ENCODE measurements at regions not wholly inside any gene's neighbourhood (a gene's known extent, or its start where the extent isn't known, plus 50 kb on each side); places are given as distances from the start of the nearest gene placed in this dataset.

GRCh38 chr11:122187373-122188165, 71.6 kb upstream of the BLID start (continued):
- TF ChIP-seq, protein P1, sequence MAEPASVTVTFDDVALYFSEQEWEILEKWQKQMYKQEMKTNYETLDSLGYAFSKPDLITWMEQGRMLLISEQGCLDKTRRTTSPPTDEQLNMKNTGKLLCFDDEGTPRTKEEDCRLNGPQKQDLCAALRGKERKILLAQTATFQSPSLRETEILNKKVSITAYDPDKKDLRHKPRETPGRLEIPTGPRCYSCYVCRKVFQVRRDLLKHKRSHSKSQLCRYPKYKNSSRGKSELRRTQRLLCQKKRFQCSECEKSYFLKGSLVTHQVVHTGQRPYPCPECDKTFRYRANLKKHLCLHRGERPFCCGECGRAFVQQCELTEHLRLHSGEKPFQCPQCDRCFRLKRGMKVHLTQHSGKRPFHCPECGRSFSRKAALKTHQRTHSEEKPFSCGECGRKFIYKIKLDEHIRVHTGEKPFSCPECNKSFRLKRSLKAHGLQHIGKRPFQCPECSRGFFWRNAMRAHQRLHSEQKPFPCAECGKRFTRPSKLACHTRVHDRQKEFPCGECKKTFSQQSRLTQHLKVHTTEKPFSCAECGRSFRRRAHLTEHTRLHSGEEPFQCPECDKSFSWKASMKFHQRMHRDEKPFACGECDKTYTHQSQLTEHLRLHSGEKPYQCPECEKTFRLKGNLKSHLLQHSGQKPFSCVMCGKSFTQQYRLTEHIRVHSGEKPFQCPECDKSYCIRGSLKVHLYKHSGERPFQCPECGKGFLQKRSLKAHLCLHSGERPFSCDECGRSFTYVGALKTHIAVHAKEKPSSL (CRISPR knock-in tag; conservative IDR thresholded peaks at IDR 0.05), result no peak

- Mint-ChIP-seq H3K4me3 (no peak overlapping the region), H3K36me3 (no peaks in the 10 kb centered on the region), H3K9me3 (no peaks in the 10 kb centered on the region), H3K27ac (no peak overlapping the region), H3K4me1 (no peaks in the 10 kb centered on the region), H3K27me3 (ENCODE audit: low read depth) (no peaks in the 10 kb centered on the region)
- ChIA-PET CTCF (no interaction called here), POLR2A (interaction anchor here (0.6 kb wide), 1 partner anchor 732 kb away, joined by 3 read pairs; no protein-coding TSS in a partner anchor)
- ATAC-seq (no peak), DNase-seq (ENCODE audit: low spot score) (no peak)
- TF ChIP-seq ZMAT4 (CRISPR knock-in tag; IDR thresholded peaks at IDR 0.05), result no peak
- no peak for TF ChIP-seq IRF1 (CRISPR knock-in tag; IDR thresholded peaks at IDR 0.05)
- no peak for TF ChIP-seq NR1H2 (CRISPR knock-in tag; IDR thresholded peaks at IDR 0.05)
- TF ChIP-seq TEAD1 (CRISPR knock-in tag; IDR thresholded peaks at IDR 0.05), result no peak
- TF ChIP-seq ZNF416 (CRISPR knock-in tag; IDR thresholded peaks at IDR 0.05), result no peak
- TF ChIP-seq, protein P2, sequence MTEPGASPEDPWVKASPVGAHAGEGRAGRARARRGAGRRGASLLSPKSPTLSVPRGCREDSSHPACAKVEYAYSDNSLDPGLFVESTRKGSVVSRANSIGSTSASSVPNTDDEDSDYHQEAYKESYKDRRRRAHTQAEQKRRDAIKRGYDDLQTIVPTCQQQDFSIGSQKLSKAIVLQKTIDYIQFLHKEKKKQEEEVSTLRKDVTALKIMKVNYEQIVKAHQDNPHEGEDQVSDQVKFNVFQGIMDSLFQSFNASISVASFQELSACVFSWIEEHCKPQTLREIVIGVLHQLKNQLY (CRISPR knock-in tag; IDR thresholded peaks at IDR 0.05), result no peak
- no peak for TF ChIP-seq SOX15 (CRISPR knock-in tag; IDR thresholded peaks at IDR 0.05)
- TF ChIP-seq ZNF263 (CRISPR knock-in tag; IDR thresholded peaks at IDR 0.05; ENCODE audit: low read depth), result no peak
- no peak for TF ChIP-seq ZNF232 (CRISPR knock-in tag; IDR thresholded peaks at IDR 0.05)
- TF ChIP-seq, protein P3, sequence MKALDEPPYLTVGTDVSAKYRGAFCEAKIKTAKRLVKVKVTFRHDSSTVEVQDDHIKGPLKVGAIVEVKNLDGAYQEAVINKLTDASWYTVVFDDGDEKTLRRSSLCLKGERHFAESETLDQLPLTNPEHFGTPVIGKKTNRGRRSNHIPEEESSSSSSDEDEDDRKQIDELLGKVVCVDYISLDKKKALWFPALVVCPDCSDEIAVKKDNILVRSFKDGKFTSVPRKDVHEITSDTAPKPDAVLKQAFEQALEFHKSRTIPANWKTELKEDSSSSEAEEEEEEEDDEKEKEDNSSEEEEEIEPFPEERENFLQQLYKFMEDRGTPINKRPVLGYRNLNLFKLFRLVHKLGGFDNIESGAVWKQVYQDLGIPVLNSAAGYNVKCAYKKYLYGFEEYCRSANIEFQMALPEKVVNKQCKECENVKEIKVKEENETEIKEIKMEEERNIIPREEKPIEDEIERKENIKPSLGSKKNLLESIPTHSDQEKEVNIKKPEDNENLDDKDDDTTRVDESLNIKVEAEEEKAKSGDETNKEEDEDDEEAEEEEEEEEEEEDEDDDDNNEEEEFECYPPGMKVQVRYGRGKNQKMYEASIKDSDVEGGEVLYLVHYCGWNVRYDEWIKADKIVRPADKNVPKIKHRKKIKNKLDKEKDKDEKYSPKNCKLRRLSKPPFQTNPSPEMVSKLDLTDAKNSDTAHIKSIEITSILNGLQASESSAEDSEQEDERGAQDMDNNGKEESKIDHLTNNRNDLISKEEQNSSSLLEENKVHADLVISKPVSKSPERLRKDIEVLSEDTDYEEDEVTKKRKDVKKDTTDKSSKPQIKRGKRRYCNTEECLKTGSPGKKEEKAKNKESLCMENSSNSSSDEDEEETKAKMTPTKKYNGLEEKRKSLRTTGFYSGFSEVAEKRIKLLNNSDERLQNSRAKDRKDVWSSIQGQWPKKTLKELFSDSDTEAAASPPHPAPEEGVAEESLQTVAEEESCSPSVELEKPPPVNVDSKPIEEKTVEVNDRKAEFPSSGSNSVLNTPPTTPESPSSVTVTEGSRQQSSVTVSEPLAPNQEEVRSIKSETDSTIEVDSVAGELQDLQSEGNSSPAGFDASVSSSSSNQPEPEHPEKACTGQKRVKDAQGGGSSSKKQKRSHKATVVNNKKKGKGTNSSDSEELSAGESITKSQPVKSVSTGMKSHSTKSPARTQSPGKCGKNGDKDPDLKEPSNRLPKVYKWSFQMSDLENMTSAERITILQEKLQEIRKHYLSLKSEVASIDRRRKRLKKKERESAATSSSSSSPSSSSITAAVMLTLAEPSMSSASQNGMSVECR (CRISPR knock-in tag; IDR thresholded peaks at IDR 0.05; ENCODE audit: borderline replicate concordance), result no peak
Observed at GRCh38 chr11:122186439-122187080, 70.5 kb upstream of the BLID start.

DNA sequence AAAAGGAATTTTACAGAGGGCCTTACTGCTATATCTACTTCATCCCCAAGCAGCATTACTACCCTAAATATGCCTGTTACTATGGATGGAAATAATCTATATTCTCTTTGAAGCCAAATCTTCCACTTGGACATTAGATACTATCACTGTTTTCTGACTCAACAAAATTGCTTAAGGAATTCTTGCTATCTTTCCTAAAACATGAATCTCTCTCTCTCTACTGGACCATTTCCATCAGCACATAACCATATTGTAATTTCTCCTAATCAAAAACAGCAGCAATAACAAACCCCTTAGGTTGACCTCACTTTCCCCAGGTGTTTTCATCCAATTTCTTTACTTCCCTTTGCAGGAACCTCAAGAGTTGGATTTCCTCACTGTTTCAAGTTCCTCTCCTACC, 67.9 kb upstream of the BLID start:
- Mint-ChIP-seq H3K4me3 (no peak overlapping the region), H3K27ac (no peak overlapping the region), H3K36me3 (no peaks in the 10 kb centered on the region), H3K27me3 (ENCODE audit: low read depth) (no peaks in the 10 kb centered on the region), H3K4me1 (peaks cover 10% of the 10 kb centered on the region), H3K9me3 (no peaks in the 10 kb centered on the region)
- POLR2A ChIA-PET, result no interaction called here
- TF ChIP-seq ZSCAN18 (CRISPR knock-in tag; IDR thresholded peaks at IDR 0.05), result no peak
- CTCF ChIA-PET, result no interaction called here
- no peak for ATAC-seq
- no peak for DNase-seq (ENCODE audit: low spot score)

All from WTC11 (cell line).